Fibroblast of pulmonary artery (primary cell): ENCODE measurements at regions not wholly inside any gene's neighbourhood (a gene's known extent, or its start where the extent isn't known, plus 50 kb on each side); places are given as distances from the start of the nearest gene placed in this dataset.

Source experiments
- DNase-seq: peaks from one replicate; pipeline ENCODE4 v3.0.0-alpha.2; 2010; ENCODE audit warnings: low read depth
- H3K4me3 ChIP-seq: replicated peaks from 2 replicates; pipeline ENCODE4 v1.5.1; 2011; ENCODE audit warnings: low read depth, mild to moderate bottlenecking, control low read depth, low read length, moderate library complexity
- TF ChIP-seq, protein P1 (sequence below): IDR thresholded peaks from 2 replicates; pipeline ENCODE4 v1.5.1; 2011; ENCODE audit warnings: mild to moderate bottlenecking, control low read depth, low read length, inconsistent platforms; ENCODE audit errors: missing control alignments

DNA sequence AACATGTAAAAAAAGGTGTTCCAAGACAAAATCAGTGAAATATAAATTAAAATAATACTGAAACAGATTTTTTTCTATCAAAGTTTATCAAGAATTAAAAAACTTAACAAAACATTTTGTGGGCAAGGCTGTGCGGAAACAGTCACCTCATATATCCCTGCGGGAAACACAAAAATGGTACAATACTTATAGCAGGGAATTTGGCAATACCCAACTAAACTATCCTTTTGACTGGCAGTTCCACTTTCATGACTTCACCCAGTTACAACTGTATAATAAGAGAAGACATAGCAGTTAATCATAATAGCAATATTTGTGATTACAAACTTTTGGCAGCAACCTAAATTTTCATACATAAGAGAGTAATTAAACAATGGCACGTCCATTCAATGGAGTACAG lies 121.5 kb upstream of the EGLN3 start:
- no peak overlapping the region for H3K4me3 ChIP-seq
- DNase-seq = no peak
- TF ChIP-seq, protein P1, sequence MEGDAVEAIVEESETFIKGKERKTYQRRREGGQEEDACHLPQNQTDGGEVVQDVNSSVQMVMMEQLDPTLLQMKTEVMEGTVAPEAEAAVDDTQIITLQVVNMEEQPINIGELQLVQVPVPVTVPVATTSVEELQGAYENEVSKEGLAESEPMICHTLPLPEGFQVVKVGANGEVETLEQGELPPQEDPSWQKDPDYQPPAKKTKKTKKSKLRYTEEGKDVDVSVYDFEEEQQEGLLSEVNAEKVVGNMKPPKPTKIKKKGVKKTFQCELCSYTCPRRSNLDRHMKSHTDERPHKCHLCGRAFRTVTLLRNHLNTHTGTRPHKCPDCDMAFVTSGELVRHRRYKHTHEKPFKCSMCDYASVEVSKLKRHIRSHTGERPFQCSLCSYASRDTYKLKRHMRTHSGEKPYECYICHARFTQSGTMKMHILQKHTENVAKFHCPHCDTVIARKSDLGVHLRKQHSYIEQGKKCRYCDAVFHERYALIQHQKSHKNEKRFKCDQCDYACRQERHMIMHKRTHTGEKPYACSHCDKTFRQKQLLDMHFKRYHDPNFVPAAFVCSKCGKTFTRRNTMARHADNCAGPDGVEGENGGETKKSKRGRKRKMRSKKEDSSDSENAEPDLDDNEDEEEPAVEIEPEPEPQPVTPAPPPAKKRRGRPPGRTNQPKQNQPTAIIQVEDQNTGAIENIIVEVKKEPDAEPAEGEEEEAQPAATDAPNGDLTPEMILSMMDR = no peak

DNA sequence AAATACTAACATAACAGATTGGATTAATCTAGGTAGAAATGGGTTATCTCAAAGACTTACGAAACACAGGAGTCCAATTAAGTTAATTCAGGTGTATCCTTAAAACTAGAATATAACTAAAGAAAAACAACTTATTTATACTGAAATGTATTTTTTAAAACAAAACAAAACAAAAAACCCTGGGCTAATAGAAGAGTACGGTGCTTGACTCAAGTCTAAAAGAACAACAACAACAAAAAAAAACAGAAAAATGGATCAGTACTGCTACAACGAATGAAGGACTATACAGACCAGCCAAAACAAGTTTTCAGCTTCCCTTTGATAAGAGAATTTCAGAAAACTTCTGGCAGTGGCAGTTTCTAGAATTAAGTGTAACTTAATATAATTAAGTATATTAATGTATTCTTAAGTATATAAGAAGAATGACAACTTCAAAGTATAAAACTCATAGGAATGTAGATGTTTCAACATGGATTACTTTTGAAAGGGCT lies 120.1 kb upstream of the EGLN3 start:
- TF ChIP-seq, protein P1 = no peak
- H3K4me3 ChIP-seq = no peak overlapping the region
- DNase-seq = no peak

DNA sequence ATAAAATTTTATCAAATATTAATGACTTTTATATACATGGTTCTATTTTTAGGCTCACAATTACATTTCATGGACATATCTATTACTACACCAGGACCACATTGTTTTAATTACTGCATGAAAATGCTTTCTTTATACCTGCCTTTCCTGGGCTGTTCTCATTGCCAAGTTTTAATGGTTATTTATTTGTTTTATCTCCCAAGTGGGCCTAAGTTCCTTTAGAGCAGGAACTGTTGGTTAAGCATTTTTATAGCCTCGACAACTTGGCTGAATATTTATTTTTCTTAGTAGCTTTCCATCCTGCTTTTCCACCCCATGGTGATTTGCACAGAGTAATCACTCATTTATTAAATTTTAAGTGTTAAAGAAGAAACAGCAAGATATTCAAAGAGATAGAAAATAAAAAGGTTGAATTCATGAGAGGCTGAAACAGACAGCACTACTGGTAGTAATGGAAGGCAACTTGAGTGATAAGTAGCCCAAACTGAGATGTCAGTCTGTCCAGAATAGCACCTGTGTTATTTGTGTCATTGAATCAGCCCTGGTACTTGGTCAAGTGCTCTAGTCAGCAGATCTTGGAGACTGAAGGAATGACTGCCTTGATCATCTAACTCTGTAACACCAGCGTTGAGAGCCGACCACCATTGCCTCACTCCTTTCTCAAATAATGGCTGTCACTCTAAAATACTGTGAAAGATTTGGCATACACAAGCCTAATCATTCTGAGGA lies 119.1 kb upstream of the EGLN3 start:
- TF ChIP-seq, protein P1 = no peak
- no peak overlapping the region for H3K4me3 ChIP-seq
- DNase-seq = no peak

DNA sequence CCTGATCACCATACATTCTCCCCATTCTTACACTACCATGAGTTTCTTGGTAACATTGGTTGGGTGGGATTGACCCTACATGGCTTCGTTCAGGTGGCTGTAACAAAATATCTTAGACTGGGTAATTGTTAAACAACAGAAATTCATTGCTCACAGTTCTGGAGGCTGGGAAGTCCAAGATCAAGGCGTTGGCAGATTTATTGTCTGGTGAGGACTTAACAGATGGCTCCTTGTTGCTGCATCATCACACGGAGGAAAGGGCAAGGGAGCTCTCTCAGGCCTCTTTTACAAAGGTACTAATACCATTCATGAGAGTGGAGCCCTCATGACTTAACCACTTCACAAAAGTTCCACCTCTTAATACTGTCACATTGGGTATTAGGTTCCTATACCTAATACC lies 116.7 kb upstream of the EGLN3 start:
- DNase-seq = no peak
- H3K4me3 ChIP-seq = no peak overlapping the region
- TF ChIP-seq, protein P1 = no peak

DNA sequence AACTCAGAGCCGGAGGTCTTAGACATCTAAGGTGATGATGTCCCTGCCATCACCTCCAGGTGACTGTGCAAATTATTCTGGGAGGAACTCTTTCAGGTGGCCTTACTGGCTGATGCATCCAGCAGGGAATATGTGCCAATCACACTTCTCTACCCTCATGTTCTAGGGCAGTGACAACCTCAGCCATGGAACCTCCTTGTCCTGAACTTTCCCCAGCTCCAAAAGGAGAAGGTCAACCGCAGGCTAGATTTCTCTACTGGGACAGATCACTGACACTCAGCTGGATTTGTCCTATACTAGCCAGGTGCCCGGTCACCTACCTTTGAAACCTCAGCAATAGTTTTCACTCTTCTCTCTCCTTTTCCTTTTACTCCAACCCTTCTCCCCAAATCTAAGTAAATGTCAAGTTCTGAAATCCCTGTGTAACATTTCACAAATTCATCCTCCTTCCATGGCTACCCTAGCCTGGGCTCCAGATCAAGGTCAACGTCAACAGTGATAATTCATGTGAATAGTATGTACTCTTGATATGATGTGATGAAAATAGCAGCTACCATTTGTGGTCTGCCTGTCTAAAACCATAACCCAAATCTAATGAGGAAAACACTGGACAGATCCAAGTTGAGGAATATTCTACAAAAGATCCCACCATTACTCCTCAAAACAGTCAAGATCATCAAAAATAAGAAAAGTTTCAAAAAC lies 115.0 kb upstream of the EGLN3 start:
- no peak for DNase-seq
- no peak overlapping the region for H3K4me3 ChIP-seq
- TF ChIP-seq, protein P1 = no peak

DNA sequence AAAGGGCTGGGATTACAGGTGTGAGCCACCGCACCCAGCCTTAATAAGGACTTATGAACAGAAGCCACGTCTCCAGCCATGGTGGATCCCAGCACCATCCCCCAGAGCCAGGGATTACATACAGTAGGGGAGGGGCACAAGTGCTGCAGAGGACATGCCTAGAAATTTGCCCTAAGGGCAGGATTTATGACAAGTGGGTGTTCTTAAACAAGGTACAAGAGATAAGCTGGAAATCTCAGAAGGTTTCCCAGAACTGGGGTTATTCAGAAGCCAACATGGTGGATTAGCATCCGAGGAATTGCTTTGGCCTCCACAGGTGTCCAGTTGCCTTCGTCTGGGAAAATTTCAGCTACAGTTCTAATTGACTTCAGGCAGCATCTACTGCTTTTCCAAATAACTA lies 114.4 kb upstream of the EGLN3 start:
- no peak for DNase-seq
- TF ChIP-seq, protein P1 = no peak
- H3K4me3 ChIP-seq = no peak overlapping the region
